Breast epithelium (tissue), 4 donors: ENCODE measurements at regions not wholly inside any gene's neighbourhood (a gene's known extent, or its start where the extent isn't known, plus 50 kb on each side); places are given as distances from the start of the nearest gene placed in this dataset.

Source experiments
- DNase-seq, 2 donors: peaks; one replicate each; pipeline ENCODE4 v3.0.0-alpha.2; 2019; ENCODE audit warnings: low spot score in 2 of 2
- H3K27ac ChIP-seq, 2 donors: fragments of 200-600 bp; sonication (generic) in 1 of 2; one replicate each; pipeline ENCODE4 v1.5.1; 2016 to 2019; ENCODE audit warnings: mild to moderate bottlenecking in 1 of 2
- H3K27me3 ChIP-seq, 2 donors: fragments of 200-600 bp; sonication (generic) in 1 of 2; one replicate each; pipeline versions ENCODE4 v1.5.1 to v1.6.0; 2017 to 2019; ENCODE audit warnings: control low read depth in 1 of 2, mild to moderate bottlenecking in 1 of 2
- H3K36me3 ChIP-seq: fragments of 200-600 bp; one replicate; pipeline ENCODE4 v1.5.1; 2019
- H3K4me1 ChIP-seq, 2 donors: fragments of 200-600 bp; sonication (generic); one replicate each; pipeline ENCODE4 v1.5.1; 2016 to 2019; ENCODE audit warnings: control low read depth in 1 of 2
- H3K4me3 ChIP-seq, 3 donors: fragments of 200-600 bp; sonication (generic); 1 replicate in 2 of 3; 2 replicates in 1 of 3; pipeline ENCODE4 v1.5.1; 2016 to 2019; ENCODE audit warnings: mild to moderate bottlenecking in 3 of 3, moderate library complexity in 2 of 3
- H3K9me3 ChIP-seq, 2 donors: fragments of 200-600 bp; sonication (generic) in 1 of 2; one replicate each; pipeline ENCODE4 v1.5.1; 2016 to 2019; ENCODE audit warnings: control low read depth in 1 of 2
- CTCF ChIP-seq, 3 donors: fragments of 450-650 bp; IDR thresholded peaks; one replicate each; pipeline ENCODE4 v1.5.1; 2016 to 2017; ENCODE audit warnings: antibody characterized with exemption in 3 of 3, mild to moderate bottlenecking in 3 of 3, moderate library complexity in 3 of 3
- POLR2A ChIP-seq: fragments of 450-650 bp; IDR thresholded peaks from one replicate; pipeline ENCODE4 v1.6.1; 2016; ENCODE audit warnings: antibody characterized with exemption, mild to moderate bottlenecking, moderate library complexity
- POLR2AphosphoS5 ChIP-seq, 3 donors: sonication (generic); formaldehyde crosslinking; IDR thresholded peaks; one replicate each; pipeline ENCODE4 v1.6.1; 2017; ENCODE audit warnings: antibody characterized with exemption in 3 of 3
- intact Hi-C: fragments of 100-400 bp; cut with DNase I; formaldehyde crosslinking; loops from one replicate; pipeline ENCODE4 v1.15.1; 2023; ENCODE audit warnings: low total_unique reads

DNA sequence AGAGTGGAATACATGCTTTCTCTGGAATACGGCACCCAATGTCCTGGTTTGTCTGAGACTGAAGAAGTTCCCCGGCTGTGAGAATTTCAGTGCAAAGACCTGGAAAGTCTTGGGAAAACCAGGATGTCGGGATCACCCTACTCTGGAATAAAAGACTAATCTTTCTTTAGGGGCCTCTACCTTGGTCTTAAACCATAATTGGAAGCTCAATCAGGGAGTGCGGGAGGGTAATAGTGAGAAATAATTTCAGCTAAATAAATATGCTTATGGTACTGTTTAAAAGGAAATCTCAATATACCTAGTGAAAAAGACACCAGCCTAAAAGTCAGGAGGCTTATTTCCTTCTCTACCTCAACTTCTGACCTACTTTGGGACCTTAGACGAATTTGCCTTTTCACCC lies 236.1 kb upstream of the GLI3 start:
- intact Hi-C loops = no loop called here
- no peak for DNase-seq
- no peak for TF ChIP-seq POLR2AphosphoS5 (IDR thresholded peaks at IDR 0.05)
- TF ChIP-seq CTCF (IDR thresholded peaks at IDR 0.05) = no peak
- no peak for TF ChIP-seq POLR2A

DNA sequence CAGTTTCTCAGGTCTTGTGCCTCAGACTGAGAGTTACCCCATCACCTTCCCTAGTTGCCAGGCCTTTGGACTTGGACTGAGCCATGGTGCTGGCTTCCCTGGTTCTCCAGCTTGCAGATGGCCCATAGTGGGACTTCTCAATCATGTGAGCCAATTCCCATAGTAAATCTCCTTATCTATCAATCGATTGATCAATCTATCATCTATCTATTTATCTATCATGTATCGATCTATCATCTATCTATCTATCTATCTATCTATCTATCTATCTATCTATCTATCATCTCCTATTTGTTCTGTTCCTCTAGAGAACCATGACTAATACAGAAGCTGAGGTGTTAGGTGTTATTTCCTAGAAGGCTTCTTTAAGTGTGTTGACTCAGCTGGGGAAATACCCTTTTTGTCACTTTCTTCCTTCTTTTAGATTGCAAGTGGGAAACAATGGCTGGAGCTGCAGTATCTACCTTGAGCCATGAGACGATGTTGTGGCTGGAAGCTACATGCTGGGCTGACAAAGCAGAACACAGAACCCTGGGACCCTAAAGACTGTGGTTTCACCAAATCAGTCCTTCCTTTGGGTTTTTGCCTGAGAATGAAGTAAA lies 234.7 kb upstream of the GLI3 start:
- H3K4me1 ChIP-seq = no peaks in the 10 kb centered on the region
- intact Hi-C loops = no loop called here
- no peak for TF ChIP-seq POLR2A
- no peak for TF ChIP-seq POLR2AphosphoS5 (IDR thresholded peaks at IDR 0.05)
- no peak for TF ChIP-seq CTCF (IDR thresholded peaks at IDR 0.05)
- H3K36me3 ChIP-seq = no peaks in the 10 kb centered on the region
- no peaks in the 10 kb centered on the region for H3K9me3 ChIP-seq
- no peak overlapping the region for H3K27ac ChIP-seq
- H3K27me3 ChIP-seq = no peaks in the 10 kb centered on the region
- H3K4me3 ChIP-seq = no peak overlapping the region
- no peak for DNase-seq

More for the DNA sequence above, 236.1 kb upstream of the GLI3 start:
- no peaks in the 10 kb centered on the region for H3K4me1 ChIP-seq
- H3K9me3 ChIP-seq = no peaks in the 10 kb centered on the region
- H3K27me3 ChIP-seq = no peaks in the 10 kb centered on the region
- H3K36me3 ChIP-seq = no peaks in the 10 kb centered on the region
- H3K4me3 ChIP-seq = no peak overlapping the region
- no peak overlapping the region for H3K27ac ChIP-seq

DNA sequence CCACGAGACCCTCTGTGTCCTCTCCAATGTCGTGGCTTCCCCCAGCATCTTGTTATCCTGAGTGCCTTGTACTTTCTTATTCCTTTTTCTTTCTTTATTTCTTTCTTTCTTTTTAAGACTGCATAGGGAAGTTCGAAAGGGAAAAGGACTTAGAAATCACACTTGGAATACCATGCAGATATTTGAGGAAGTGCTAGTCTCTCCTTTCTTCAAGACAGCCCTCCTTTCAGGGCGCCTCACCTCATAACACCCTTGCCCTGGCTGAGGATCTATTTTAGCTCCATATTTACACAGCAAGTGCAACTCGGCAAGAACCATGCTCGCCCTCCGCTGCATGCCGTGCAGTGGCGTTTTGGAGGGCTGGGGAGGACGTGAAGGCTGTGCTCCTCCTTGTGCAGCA lies 232.3 kb upstream of the GLI3 start:
- Histone ChIP-seq H3K9me3 (no peaks in the 10 kb centered on the region), H3K4me3 (no peak overlapping the region), H3K27ac (no peak overlapping the region), H3K4me1 (no peaks in the 10 kb centered on the region), H3K27me3 (no peaks in the 10 kb centered on the region), H3K36me3 (no peaks in the 10 kb centered on the region)
- intact Hi-C loops = no loop called here
- no peak for TF ChIP-seq POLR2AphosphoS5 (IDR thresholded peaks at IDR 0.05)
- TF ChIP-seq CTCF (IDR thresholded peaks at IDR 0.05) = no peak
- TF ChIP-seq POLR2A = no peak
- no peak for DNase-seq

DNA sequence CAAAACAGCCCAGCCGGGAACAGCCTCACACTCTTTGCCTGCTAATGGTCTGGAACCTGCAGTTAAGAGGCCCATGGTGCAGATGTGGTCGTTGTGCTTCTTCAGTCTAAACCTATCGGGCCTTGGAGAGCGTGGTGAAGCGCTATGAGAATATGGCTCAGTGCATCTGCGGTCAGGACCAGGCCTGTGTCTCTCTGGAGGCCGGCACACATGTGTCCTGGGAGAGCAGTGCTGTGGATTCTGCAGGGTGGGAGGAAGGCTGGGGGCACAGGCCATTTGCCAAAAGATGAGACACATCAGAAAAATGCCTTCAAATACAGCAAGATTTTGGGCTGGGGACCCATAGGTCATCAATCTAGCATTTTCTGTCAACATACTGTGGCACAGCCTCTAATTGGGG lies 231.5 kb upstream of the GLI3 start:
- DNase-seq = no peak
- Histone ChIP-seq H3K27ac (no peak overlapping the region), H3K36me3 (no peaks in the 10 kb centered on the region), H3K27me3 (no peaks in the 10 kb centered on the region), H3K4me1 (no peaks in the 10 kb centered on the region), H3K4me3 (no peak overlapping the region), H3K9me3 (no peaks in the 10 kb centered on the region)
- intact Hi-C loops = no loop called here
- TF ChIP-seq POLR2AphosphoS5 (IDR thresholded peaks at IDR 0.05) = no peak
- TF ChIP-seq POLR2A = no peak
- TF ChIP-seq CTCF (IDR thresholded peaks at IDR 0.05) = no peak

DNA sequence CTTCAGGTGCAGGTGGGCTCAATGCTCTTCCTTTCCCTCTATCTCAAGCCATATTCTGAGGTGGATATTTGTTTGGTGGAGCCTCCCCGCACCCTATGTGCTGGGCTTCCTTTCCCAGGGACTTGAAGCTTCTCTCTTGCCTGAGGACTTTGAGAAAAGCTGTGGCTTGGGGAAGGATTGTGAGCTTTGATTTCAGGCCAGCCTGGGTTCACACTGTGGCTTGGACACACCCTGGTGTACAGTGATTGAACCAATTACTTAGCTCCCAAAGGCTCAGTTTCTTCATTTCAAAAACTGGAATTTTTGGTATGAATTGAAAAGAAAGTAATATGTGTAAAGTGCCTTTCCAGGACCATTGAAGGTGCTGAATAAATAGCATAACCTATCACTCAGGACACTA lies 224.5 kb upstream of the GLI3 start:
- H3K27me3 ChIP-seq = no peaks in the 10 kb centered on the region
- TF ChIP-seq CTCF (IDR thresholded peaks at IDR 0.05) (no peak), POLR2A (no peak), POLR2AphosphoS5 (IDR thresholded peaks at IDR 0.05) (no peak)
- DNase-seq = no peak
- intact Hi-C loops = no loop called here
- no peaks in the 10 kb centered on the region for H3K9me3 ChIP-seq
- H3K36me3 ChIP-seq = no peaks in the 10 kb centered on the region
- H3K4me3 ChIP-seq = no peak overlapping the region
- no peaks in the 10 kb centered on the region for H3K4me1 ChIP-seq
- no peak overlapping the region for H3K27ac ChIP-seq
